ENCODE measurements at regions not wholly inside any gene's neighbourhood (a gene's known extent, or its start where the extent isn't known, plus 50 kb on each side); places are given as distances from the start of the nearest gene placed in this dataset.

- TF ChIP-seq POLR2A (IDR thresholded peaks at IDR 0.05) (no peak), EP300 (IDR thresholded peaks at IDR 0.05) (no peak)
- H3K4me1 ChIP-seq (ENCODE audit: insufficient read depth): no peaks in the 10 kb centered on the region
- 84 to 87% (median 86%) methylated on average over 13 of the region's 13 CpGs for WGBS, 3 donors
- no peaks in the 10 kb centered on the region for H3K36me3 ChIP-seq
- no peaks in the 10 kb centered on the region for H3K27me3 ChIP-seq
- no peaks in the 10 kb centered on the region for H3K9me3 ChIP-seq
- H3K4me3 ChIP-seq: no peak overlapping the region
- intact Hi-C loops (cut with DNase I): no loop called here
- no peak for DNase-seq
- H3K27ac ChIP-seq: no peak overlapping the region
Observed at GRCh38 chr12:11946161-11946560, 124.6 kb upstream of the BCL2L14 start.

- Histone ChIP-seq H3K9me3 (no peaks in the 10 kb centered on the region), H3K4me1 (ENCODE audit: insufficient read depth) (no peaks in the 10 kb centered on the region), H3K27me3 (no peaks in the 10 kb centered on the region), H3K4me3 (no peak overlapping the region), H3K27ac (no peak overlapping the region), H3K36me3 (no peaks in the 10 kb centered on the region)
- TF ChIP-seq POLR2A (IDR thresholded peaks at IDR 0.05): no peak
- no peak for TF ChIP-seq CTCF (IDR thresholded peaks at IDR 0.05)
- TF ChIP-seq EP300 (IDR thresholded peaks at IDR 0.05): no peak
- intact Hi-C loops (cut with DNase I): no loop called here
- DNase-seq: no peak
- WGBS, 3 donors: 79 to 86% (median 80%) methylated on average over 6 of the region's 6 CpGs
Observed at GRCh38 chr12:11947213-11947612, 123.5 kb upstream of the BCL2L14 start.

- H3K4me1 ChIP-seq (ENCODE audit: insufficient read depth): no peaks in the 10 kb centered on the region
- intact Hi-C loops (cut with DNase I): no loop called here
- TF ChIP-seq EP300 (IDR thresholded peaks at IDR 0.05) (no peak), POLR2A (IDR thresholded peaks at IDR 0.05) (no peak), CTCF (IDR thresholded peaks at IDR 0.05) (no peak)
- no peak overlapping the region for H3K4me3 ChIP-seq
- no peak overlapping the region for H3K27ac ChIP-seq
- WGBS, 3 donors: 29 to 41% (median 38%) methylated on average over 9 of the region's 9 CpGs
- H3K27me3 ChIP-seq: no peaks in the 10 kb centered on the region
- no peaks in the 10 kb centered on the region for H3K9me3 ChIP-seq
- DNase-seq: no peak
- no peaks in the 10 kb centered on the region for H3K36me3 ChIP-seq
Observed at GRCh38 chr12:11949738-11950411, 120.9 kb upstream of the BCL2L14 start.

- Histone ChIP-seq H3K36me3 (no peaks in the 10 kb centered on the region), H3K4me1 (ENCODE audit: insufficient read depth) (no peaks in the 10 kb centered on the region), H3K27ac (no peak overlapping the region), H3K27me3 (no peaks in the 10 kb centered on the region), H3K9me3 (no peaks in the 10 kb centered on the region), H3K4me3 (no peak overlapping the region)
- DNase-seq: no peak
- TF ChIP-seq EP300 (IDR thresholded peaks at IDR 0.05) (no peak), POLR2A (IDR thresholded peaks at IDR 0.05) (no peak), CTCF (IDR thresholded peaks at IDR 0.05) (no peak)
- intact Hi-C loops (cut with DNase I): no loop called here
- 61 to 70% (median 65%) methylated on average over 5 of the region's 5 CpGs for WGBS, 3 donors
Observed at GRCh38 chr12:11951209-11951608, 119.5 kb upstream of the BCL2L14 start.

GRCh38 chr12:11953523-11953922 lies 117.2 kb upstream of the BCL2L14 start:
- WGBS, 3 donors: 72 to 73% (median 72%) methylated on average over 7 of the region's 7 CpGs
- DNase-seq: no peak
- TF ChIP-seq CTCF (IDR thresholded peaks at IDR 0.05) (no peak), POLR2A (IDR thresholded peaks at IDR 0.05) (no peak), EP300 (IDR thresholded peaks at IDR 0.05) (no peak)
- Histone ChIP-seq H3K27ac (no peak overlapping the region), H3K4me3 (no peak overlapping the region), H3K9me3 (no peaks in the 10 kb centered on the region), H3K4me1 (ENCODE audit: insufficient read depth) (no peaks in the 10 kb centered on the region), H3K36me3 (no peaks in the 10 kb centered on the region), H3K27me3 (no peaks in the 10 kb centered on the region)
- intact Hi-C loops (cut with DNase I): no loop called here

All from ovary (tissue), 7 donors.